Neural crest cell (in vitro differentiated cells): ENCODE measurements at regions not wholly inside any gene's neighbourhood (a gene's known extent, or its start where the extent isn't known, plus 50 kb on each side); places are given as distances from the start of the nearest gene placed in this dataset.

Experiments used
- DNase-seq: peaks from one replicate; pipeline ENCODE4 v3.0.0; 2021; ENCODE audit warnings: low read depth, mixed read lengths, low spot score
- H3K27ac Mint-ChIP-seq: one replicate; pipeline ENCODE4 v1.8.0; 2021; ENCODE audit warnings: mild to moderate bottlenecking, mixed read lengths; ENCODE audit not compliant: unreplicated experiment
- H3K27me3 Mint-ChIP-seq: 2 replicates; pipeline ENCODE4 v1.8.0; 2021; ENCODE audit warnings: low read depth, mild to moderate bottlenecking, mixed read lengths
- H3K36me3 Mint-ChIP-seq: 2 replicates; pipeline ENCODE4 v1.8.0; 2021; ENCODE audit warnings: low read depth, mild to moderate bottlenecking, mixed read lengths
- H3K4me1 Mint-ChIP-seq: 2 replicates; pipeline ENCODE4 v1.8.0; 2021; ENCODE audit warnings: mixed read lengths
- H3K4me3 Mint-ChIP-seq: one replicate; pipeline ENCODE4 v1.8.0; 2021; ENCODE audit warnings: mild to moderate bottlenecking, mixed read lengths
- H3K9me3 Mint-ChIP-seq: 2 replicates; pipeline ENCODE4 v1.8.0; 2021; ENCODE audit warnings: mixed read lengths
- TF ChIP-seq, protein P1 (sequence below): fragments of 200-600 bp; sonication (generic); conservative IDR thresholded peaks from 2 replicates; pipeline ENCODE4 v1.5.0; 2021; ENCODE audit warnings: antibody characterized with exemption, mild to moderate bottlenecking

DNA sequence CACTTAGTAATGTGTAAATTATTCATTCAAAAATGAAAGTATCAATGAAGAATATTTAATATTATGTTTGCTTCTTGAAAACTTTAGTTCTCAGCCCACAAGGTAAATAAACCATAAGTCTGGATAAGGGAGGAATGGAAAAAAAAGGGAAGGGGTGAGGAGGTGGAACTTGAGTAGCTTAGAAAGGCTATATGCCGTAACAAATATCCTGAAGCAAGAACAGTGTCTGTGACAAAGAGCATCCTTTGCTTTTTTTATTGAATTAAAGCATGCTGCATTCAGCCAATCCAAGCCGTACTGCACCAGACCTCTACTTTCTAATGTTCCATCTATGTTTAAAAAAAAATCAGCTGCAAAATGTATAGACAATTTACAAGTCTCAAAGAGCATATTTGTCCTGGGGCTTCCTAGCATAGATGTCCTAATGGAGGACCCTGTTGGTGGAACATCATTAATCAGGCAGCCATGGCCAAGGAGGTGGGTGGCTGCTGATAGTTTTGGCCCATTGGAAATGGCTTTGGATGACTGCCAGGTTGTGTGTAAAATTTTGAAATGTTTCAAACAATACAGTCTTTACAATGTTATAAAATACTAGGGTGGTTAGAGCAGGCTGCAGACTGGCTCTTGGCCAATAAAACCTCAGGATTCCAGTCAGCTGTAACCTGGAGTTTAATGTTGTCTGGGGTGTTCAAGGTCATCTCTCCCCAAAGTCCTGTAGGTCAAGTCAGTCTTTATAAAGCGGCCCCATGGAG is 895.8 kb upstream of the SOX9 start:
- H3K27ac Mint-ChIP-seq = no peak overlapping the region
- TF ChIP-seq, protein P1, sequence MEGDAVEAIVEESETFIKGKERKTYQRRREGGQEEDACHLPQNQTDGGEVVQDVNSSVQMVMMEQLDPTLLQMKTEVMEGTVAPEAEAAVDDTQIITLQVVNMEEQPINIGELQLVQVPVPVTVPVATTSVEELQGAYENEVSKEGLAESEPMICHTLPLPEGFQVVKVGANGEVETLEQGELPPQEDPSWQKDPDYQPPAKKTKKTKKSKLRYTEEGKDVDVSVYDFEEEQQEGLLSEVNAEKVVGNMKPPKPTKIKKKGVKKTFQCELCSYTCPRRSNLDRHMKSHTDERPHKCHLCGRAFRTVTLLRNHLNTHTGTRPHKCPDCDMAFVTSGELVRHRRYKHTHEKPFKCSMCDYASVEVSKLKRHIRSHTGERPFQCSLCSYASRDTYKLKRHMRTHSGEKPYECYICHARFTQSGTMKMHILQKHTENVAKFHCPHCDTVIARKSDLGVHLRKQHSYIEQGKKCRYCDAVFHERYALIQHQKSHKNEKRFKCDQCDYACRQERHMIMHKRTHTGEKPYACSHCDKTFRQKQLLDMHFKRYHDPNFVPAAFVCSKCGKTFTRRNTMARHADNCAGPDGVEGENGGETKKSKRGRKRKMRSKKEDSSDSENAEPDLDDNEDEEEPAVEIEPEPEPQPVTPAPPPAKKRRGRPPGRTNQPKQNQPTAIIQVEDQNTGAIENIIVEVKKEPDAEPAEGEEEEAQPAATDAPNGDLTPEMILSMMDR = no peak
- H3K36me3 Mint-ChIP-seq = no peaks in the 10 kb centered on the region
- no peak for DNase-seq
- no peaks in the 10 kb centered on the region for H3K27me3 Mint-ChIP-seq
- no peaks in the 10 kb centered on the region for H3K4me1 Mint-ChIP-seq
- no peak overlapping the region for H3K4me3 Mint-ChIP-seq
- no peaks in the 10 kb centered on the region for H3K9me3 Mint-ChIP-seq

DNA sequence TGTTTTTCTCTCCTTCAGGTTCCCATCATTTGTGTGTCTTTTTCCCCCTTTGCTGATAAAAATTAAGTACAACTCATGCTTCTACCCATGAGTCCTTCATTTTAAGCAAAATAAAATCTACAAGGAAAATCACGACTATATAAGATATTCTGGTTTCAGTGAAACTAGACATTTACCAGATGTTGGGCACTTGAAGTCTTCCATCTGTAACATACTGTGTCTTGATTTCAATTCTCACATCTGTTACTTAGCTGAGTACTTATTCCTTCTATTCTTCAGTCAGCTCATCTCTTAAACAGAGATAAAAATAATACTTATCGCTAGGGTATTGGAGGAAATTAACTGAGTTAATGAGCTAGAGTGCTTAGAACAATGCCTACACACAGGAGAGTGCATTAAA is 893.0 kb upstream of the SOX9 start:
- no peaks in the 10 kb centered on the region for H3K27me3 Mint-ChIP-seq
- H3K27ac Mint-ChIP-seq = no peak overlapping the region
- no peak overlapping the region for H3K4me3 Mint-ChIP-seq
- TF ChIP-seq, protein P1 = no peak
- H3K9me3 Mint-ChIP-seq = no peaks in the 10 kb centered on the region
- DNase-seq = no peak
- no peaks in the 10 kb centered on the region for H3K36me3 Mint-ChIP-seq
- H3K4me1 Mint-ChIP-seq = no peaks in the 10 kb centered on the region

DNA sequence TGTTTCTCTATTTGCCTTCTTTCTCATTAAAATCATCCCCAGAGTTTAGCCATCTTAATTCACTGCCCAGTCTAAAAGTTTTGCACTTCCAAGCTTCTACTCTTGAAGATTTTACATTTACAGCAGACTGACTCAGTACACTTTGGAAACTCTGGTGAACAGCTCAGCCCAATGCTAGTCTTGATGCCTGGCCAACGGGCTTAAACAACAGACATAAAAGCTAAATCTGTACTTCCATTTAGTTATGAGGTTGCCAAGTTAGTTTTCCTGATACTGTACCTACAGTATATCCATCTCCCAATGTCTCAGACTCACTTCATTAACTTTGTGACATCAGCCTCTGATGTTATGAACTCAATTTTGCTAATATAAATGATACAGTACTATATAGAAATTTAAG is 891.8 kb upstream of the SOX9 start:
- Mint-ChIP-seq H3K27me3 (no peaks in the 10 kb centered on the region), H3K4me1 (no peaks in the 10 kb centered on the region), H3K36me3 (no peaks in the 10 kb centered on the region), H3K4me3 (no peak overlapping the region), H3K27ac (no peak overlapping the region), H3K9me3 (no peaks in the 10 kb centered on the region)
- DNase-seq = no peak
- TF ChIP-seq, protein P1 = no peak

DNA sequence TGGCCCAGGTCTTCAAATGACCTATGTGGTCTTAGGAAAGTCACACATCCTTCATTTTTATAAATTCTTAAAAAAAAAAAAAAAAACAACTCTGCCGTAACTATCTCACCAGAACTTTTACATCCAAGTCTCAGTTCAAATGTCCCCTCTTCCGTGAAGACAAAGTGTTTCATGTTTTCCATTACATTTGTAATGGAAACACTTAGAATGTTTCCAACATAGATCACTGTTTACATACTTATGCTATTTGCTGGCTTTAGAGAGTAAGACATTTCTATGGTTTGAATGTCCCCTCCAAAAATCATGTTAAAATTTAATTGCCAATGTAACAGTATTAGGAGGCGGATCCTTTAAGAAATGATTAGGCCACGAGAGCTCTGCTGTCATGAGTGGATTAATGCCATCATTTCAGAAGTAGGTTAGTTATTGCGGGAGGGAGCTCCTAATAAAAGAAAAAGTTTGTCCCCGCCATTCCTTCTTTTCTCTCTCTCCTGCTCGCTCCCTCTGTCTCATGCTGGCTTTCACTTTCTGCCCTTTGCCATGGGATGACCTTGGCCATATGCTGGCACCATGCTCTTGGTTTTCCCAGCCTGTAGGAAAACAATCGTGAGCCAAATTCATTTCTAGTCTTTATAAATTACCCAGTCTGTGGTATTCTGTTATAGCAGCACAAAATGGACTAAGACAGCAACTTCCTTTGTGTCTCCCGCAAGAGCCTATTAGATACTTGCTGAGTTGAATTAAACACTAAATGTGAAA is 887.8 kb upstream of the SOX9 start:
- DNase-seq = no peak
- Mint-ChIP-seq H3K27ac (no peak overlapping the region), H3K4me1 (no peaks in the 10 kb centered on the region), H3K27me3 (no peaks in the 10 kb centered on the region), H3K4me3 (no peak overlapping the region), H3K9me3 (no peaks in the 10 kb centered on the region), H3K36me3 (no peaks in the 10 kb centered on the region)
- TF ChIP-seq, protein P1 = no peak

DNA sequence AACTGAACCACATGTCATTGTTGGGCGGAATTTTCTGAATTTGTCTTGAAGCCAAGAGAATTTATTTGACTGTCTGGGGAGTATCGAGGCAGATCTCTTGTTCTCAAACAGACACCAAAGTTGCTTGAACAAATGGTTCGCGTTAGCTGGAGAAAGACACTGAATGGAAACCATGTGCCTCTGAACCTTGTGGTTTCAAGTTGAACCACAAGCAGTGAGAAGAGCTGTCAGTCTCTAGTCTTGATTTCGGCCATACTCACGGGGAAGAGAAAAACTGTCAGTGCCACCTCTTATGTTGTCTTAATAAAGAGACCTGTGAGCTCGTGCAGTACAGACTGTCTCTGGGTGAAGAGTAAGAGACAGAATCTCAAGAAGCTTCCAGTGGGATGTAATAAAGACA is 886.5 kb upstream of the SOX9 start:
- Mint-ChIP-seq H3K4me1 (no peaks in the 10 kb centered on the region), H3K27me3 (no peaks in the 10 kb centered on the region), H3K9me3 (no peaks in the 10 kb centered on the region), H3K27ac (no peak overlapping the region), H3K4me3 (no peak overlapping the region), H3K36me3 (no peaks in the 10 kb centered on the region)
- DNase-seq = no peak
- TF ChIP-seq, protein P1 = no peak
